Thyroid gland (tissue), 4 donors: ENCODE measurements at regions not wholly inside any gene's neighbourhood (a gene's known extent, or its start where the extent isn't known, plus 50 kb on each side); places are given as distances from the start of the nearest gene placed in this dataset.

ENCODE experiments used
- DNase-seq, 2 donors: peaks; one replicate each; pipeline ENCODE4 v3.0.0-alpha.2; 2019
- H3K27ac ChIP-seq, 3 donors: fragments of 200-600 bp; sonication (generic); 1 replicate in 2 of 3; 2 replicates in 1 of 3; pipeline ENCODE4 v1.5.1; 2016 to 2019; ENCODE audit warnings: mild to moderate bottlenecking in 1 of 3, moderate library complexity in 1 of 3
- H3K27me3 ChIP-seq: fragments of 200-600 bp; sonication (generic); one replicate; pipeline ENCODE4 v1.5.1; 2019
- H3K36me3 ChIP-seq, 2 donors: fragments of 200-600 bp; sonication (generic); one replicate each; pipeline ENCODE4 v1.5.1; 2016 to 2019
- H3K4me1 ChIP-seq, 2 donors: fragments of 200-600 bp; sonication (generic); one replicate each; pipeline ENCODE4 v1.5.1; 2017 to 2019
- H3K4me3 ChIP-seq, 3 donors: fragments of 200-600 bp; sonication (generic); replicated peaks in 1 of 3; 1 replicate in 2 of 3; 2 replicates in 1 of 3; pipeline ENCODE4 v1.5.1; 2016; ENCODE audit warnings: mild to moderate bottlenecking in 1 of 3
- H3K9me3 ChIP-seq: fragments of 200-600 bp; sonication (generic); one replicate; pipeline ENCODE4 v1.5.1; 2017
- POLR2A ChIP-seq, 2 donors: fragments of 450-650 bp; IDR thresholded peaks; one replicate each; pipeline ENCODE4 v1.6.1; 2017; ENCODE audit warnings: antibody characterized with exemption in 2 of 2, mild to moderate bottlenecking in 2 of 2, moderate library complexity in 1 of 2
- WGBS, 2 donors: methylation state at CpG; one replicate each; pipeline ENCODE4 v1.1.5; 2017; 5-methylcytosine and 5-hydroxymethylcytosine counted together
- intact Hi-C: fragments of 100-400 bp; cut with DNase I; formaldehyde crosslinking; loops from one replicate; pipeline ENCODE4 v1.15.1; 2023
- TF ChIP-seq, protein P1 (sequence below), 6 experiments: fragments of 200-600 bp in 3 of 6; fragments of 450-650 bp in 3 of 6; sonication (generic) in 3 of 6; IDR thresholded peaks; one replicate each; pipeline ENCODE4 v1.5.1; 2016 to 2019; ENCODE audit warnings: antibody characterized with exemption in 6 of 6, mild to moderate bottlenecking in 2 of 6, inconsistent platforms in 1 of 6, moderate library complexity in 1 of 6

DNA sequence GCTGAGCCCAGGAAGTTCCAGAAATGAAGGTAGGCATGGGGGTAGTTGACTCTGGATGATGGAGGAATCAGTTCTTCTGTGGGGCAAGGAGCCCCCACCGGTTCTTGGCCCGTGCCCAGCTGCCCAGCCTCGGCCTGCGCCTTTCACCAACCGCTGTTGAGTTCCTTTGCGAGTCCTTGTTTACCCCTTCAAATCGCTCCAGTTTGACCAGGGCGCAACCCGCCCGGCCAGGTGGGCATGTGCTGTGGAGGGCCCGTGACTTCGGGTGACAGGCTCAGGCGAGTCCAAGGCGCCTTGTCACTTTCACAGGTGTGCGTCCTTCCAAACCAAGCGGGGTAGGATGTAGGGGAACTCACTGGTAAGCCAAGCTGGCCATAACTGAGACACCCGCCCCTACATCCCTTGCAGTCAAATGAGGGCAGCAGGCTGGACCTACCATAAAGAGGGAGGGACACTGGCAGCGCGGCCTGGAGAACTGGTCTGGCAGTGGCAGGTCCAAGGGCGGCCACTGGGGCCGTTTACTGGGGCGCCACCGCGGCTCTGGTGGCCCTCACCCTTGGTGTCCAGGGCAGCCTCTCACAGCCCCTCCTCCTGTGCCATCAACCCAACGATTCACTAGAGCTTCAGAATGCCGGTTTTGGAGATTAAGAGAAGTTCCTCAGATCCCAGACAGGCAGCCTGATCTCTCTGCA is 160.3 kb upstream of the ZIC3 start:
- 78 to 94% methylated on average over 9 to 11 of the region's 26 CpGs for WGBS, 2 donors
- intact Hi-C loops = no loop called here
- Histone ChIP-seq H3K9me3 (no peaks in the 10 kb centered on the region), H3K36me3 (no peaks in the 10 kb centered on the region), H3K4me1 (no peaks in the 10 kb centered on the region), H3K27ac (no peak overlapping the region), H3K4me3 (no peak overlapping the region), H3K27me3 (no peaks in the 10 kb centered on the region)
- no peak for DNase-seq
- TF ChIP-seq, protein P1, sequence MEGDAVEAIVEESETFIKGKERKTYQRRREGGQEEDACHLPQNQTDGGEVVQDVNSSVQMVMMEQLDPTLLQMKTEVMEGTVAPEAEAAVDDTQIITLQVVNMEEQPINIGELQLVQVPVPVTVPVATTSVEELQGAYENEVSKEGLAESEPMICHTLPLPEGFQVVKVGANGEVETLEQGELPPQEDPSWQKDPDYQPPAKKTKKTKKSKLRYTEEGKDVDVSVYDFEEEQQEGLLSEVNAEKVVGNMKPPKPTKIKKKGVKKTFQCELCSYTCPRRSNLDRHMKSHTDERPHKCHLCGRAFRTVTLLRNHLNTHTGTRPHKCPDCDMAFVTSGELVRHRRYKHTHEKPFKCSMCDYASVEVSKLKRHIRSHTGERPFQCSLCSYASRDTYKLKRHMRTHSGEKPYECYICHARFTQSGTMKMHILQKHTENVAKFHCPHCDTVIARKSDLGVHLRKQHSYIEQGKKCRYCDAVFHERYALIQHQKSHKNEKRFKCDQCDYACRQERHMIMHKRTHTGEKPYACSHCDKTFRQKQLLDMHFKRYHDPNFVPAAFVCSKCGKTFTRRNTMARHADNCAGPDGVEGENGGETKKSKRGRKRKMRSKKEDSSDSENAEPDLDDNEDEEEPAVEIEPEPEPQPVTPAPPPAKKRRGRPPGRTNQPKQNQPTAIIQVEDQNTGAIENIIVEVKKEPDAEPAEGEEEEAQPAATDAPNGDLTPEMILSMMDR (IDR thresholded peaks at IDR 0.05) = no peak
- TF ChIP-seq POLR2A (IDR thresholded peaks at IDR 0.05) = no peak

DNA sequence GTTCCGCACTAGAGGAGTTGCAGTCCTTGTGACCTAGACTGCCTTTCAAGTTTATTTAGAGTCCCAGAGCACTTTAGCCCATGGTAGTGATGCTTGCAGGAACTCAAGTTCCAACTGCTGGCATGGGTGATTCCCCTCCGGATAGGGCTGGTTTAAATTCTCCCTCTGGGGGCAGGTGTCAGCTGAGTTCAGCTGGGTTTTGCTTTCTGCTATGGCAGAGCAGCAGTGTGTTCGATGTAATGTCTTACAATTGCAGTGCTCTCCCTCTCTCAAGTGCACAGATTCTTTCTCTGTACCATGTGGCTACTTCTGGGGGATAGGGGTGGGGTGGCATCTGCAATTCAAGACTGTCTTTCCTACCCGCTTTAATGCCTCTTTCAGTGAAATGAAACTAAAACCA is 164.8 kb upstream of the ZIC3 start:
- 34 to 46% methylated on average over 3 of the region's 4 CpGs for WGBS, 2 donors
- no peak for TF ChIP-seq POLR2A (IDR thresholded peaks at IDR 0.05)
- TF ChIP-seq, protein P1 (IDR thresholded peaks at IDR 0.05) = no peak
- H3K4me3 ChIP-seq = no peak overlapping the region
- H3K27me3 ChIP-seq = no peaks in the 10 kb centered on the region
- intact Hi-C loops = no loop called here
- DNase-seq = peak in 1 of 2 donors; percentile 2
- H3K9me3 ChIP-seq = no peaks in the 10 kb centered on the region
- H3K36me3 ChIP-seq = no peaks in the 10 kb centered on the region
- no peak overlapping the region for H3K27ac ChIP-seq
- H3K4me1 ChIP-seq = no peaks in the 10 kb centered on the region

DNA sequence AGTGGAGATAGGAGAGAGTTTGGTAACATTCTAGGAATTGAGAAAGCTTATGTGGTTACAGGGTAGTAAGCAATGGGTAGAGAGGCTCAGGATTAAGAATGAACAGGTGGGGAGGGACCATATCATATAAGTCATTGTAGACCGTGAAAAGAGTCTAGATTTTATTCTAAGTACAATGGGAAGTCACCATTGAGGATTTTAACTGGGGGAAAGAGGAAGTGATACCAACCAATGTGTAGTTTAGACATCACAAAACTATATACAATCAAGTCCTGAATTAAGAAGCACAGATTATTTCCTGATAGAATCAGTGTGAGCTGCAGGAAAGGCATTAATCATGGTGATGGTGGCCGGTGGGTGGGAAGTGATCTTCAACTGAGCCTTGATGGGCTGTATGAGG is 178.3 kb upstream of the ZIC3 start:
- no peaks in the 10 kb centered on the region for H3K27me3 ChIP-seq
- no peak for TF ChIP-seq POLR2A (IDR thresholded peaks at IDR 0.05)
- TF ChIP-seq, protein P1 (IDR thresholded peaks at IDR 0.05) = no peak
- H3K4me1 ChIP-seq = no peaks in the 10 kb centered on the region
- DNase-seq = no peak
- H3K4me3 ChIP-seq = no peak overlapping the region
- no peaks in the 10 kb centered on the region for H3K36me3 ChIP-seq
- H3K27ac ChIP-seq = no peak overlapping the region
- H3K9me3 ChIP-seq = no peaks in the 10 kb centered on the region
- 90 to 93% methylated on average over 2 of the region's 2 CpGs for WGBS, 2 donors
- intact Hi-C loops = no loop called here

DNA sequence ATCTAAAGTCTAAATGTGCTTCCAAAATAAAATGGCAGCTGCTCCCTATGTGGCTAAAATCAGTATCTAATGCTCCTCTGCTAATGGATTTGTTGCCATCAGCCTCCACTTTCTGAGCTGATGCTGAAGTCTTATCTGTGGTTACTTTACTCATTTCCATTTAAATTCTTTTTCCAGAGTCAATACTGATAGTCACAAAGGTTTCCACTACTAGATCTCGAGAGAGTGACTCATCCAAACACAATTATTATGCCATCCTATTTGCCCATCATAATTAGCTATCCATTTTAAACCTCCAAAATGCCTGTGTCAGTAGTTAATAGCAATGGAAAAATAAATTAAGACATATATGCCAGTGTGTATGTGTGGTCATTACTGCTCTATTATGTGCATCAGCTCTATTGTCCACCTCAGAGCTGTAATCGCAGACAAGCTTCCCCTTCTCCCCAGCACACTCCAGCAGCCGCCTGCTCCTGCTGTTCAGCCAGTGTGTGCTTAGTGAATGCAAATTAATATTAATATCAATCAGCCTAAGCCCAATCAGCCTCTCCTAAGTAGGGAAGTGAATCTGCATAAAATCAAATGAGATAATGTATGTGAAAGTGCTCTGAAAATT is 199.8 kb upstream of the ZIC3 start:
- H3K4me1 ChIP-seq = no peaks in the 10 kb centered on the region
- H3K27ac ChIP-seq = no peak overlapping the region
- no peak overlapping the region for H3K4me3 ChIP-seq
- H3K36me3 ChIP-seq = no peaks in the 10 kb centered on the region
- no peaks in the 10 kb centered on the region for H3K27me3 ChIP-seq
- 63 to 73% methylated on average over 3 of the region's 3 CpGs for WGBS, 2 donors
- no peak for DNase-seq
- no peaks in the 10 kb centered on the region for H3K9me3 ChIP-seq
- intact Hi-C loops = no loop called here
- TF ChIP-seq, protein P1 (IDR thresholded peaks at IDR 0.05) = no peak
- no peak for TF ChIP-seq POLR2A (IDR thresholded peaks at IDR 0.05)

DNA sequence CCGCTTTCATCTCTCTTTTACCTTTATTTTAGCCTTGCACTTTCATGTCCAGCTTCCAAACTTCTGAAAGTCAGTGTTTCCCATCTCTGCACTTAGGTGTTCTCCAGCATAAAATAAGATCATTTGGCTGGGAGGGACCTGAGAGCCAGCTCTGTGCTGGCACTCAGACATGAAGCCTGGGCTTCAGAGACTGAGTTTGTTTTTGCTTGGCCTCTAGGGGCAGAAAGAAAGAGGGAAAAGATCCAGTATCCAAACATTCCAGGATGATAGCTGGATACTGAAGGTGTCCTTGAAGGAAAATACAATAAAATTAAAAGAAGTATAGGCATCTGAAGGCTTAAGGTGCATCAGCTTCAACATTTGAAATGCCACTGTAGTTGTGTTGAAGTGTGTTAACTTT is 202.4 kb upstream of the ZIC3 start:
- intact Hi-C loops = no loop called here
- no peaks in the 10 kb centered on the region for H3K4me1 ChIP-seq
- no peak for DNase-seq
- 83 to 86% methylated on average over 1 of the region's 1 CpG for WGBS, 2 donors
- no peak overlapping the region for H3K27ac ChIP-seq
- H3K4me3 ChIP-seq = no peak overlapping the region
- no peaks in the 10 kb centered on the region for H3K27me3 ChIP-seq
- H3K36me3 ChIP-seq = no peaks in the 10 kb centered on the region
- no peak for TF ChIP-seq POLR2A (IDR thresholded peaks at IDR 0.05)
- TF ChIP-seq, protein P1 (IDR thresholded peaks at IDR 0.05) = no peak
- H3K9me3 ChIP-seq = no peaks in the 10 kb centered on the region
